ENCODE measurements at regions not wholly inside any gene's neighbourhood (a gene's known extent, or its start where the extent isn't known, plus 50 kb on each side); places are given as distances from the start of the nearest gene placed in this dataset.
"Not testable (repeated sequence)": the region's sequence is repeated elsewhere in the genome, so short reads cannot be mapped to it uniquely, and the experiment has no call there.

- not testable (repeated sequence) for TF ChIP-seq CTCF (conservative IDR thresholded peaks at IDR 0.05; ENCODE audit: low read depth, low read length); POLR2A (IDR thresholded peaks at IDR 0.05; ENCODE audit: low read depth, low read length); RFX5 (IDR thresholded peaks at IDR 0.05; ENCODE audit: low read depth, low read length); CHD1 (IDR thresholded peaks at IDR 0.05; ENCODE audit: low read depth, low read length)
These were observed 1268.4 kb downstream of the RPIA start for GRCh38 chr2:89959729-89960378.
